ENCODE measurements at regions not wholly inside any gene's neighbourhood (a gene's known extent, or its start where the extent isn't known, plus 50 kb on each side); places are given as distances from the start of the nearest gene placed in this dataset.
"Not testable (repeated sequence)": the region's sequence is repeated elsewhere in the genome, so short reads cannot be mapped to it uniquely, and the experiment has no call there.

DNA sequence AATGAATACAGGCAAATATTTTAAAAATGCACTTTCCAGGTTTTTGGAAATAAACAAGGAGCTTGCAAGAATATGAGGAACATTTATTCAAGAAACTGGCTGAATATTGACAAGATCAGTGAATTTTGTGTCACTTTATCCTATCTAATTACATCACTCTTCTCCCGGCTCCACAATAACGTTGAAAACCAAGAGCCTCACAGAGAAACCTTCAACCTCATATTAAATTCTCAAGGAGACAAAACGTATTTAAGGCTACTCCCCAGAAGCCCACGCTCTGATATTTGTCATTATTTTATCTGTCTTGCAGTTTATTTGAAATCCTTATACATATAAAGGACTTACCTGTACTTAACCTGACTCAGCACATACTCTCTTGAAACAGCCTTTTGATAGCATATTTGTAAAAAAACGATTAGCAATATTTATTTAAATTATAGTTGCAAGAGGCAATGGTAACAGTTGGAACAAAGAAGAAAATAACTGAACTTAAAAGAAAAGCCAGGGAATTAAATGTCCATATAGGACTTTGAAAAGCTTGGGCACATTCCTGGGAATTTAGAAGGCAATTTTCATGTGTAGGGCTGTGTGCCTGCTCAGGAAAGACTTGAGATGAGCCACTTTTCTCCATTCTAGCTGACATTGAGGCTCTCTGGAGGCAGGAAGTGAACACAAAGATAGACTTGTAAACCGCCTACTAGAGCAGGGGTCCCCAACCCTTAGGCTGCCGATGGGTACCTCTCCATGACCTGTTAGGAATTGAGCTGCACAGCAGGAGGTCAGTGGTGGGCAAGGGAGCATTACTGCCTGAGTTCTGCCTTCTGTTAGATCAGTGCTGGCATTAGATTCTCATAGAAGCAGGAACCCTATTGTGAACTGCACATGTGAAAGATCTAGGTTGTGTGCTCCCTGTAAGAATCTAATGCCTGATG, 636.4 kb downstream of the SLC16A7 start:
- Histone ChIP-seq H3K4me3 (ENCODE audit: low read depth, low read length) (no peak overlapping the region), H3K27me3 (ENCODE audit: control insufficient read depth, insufficient read depth, low read length) (no peaks in the 10 kb centered on the region), H3K36me3 (ENCODE audit: control insufficient read depth, insufficient read depth, low read length) (no peaks in the 10 kb centered on the region)
- TF ChIP-seq, protein P1, sequence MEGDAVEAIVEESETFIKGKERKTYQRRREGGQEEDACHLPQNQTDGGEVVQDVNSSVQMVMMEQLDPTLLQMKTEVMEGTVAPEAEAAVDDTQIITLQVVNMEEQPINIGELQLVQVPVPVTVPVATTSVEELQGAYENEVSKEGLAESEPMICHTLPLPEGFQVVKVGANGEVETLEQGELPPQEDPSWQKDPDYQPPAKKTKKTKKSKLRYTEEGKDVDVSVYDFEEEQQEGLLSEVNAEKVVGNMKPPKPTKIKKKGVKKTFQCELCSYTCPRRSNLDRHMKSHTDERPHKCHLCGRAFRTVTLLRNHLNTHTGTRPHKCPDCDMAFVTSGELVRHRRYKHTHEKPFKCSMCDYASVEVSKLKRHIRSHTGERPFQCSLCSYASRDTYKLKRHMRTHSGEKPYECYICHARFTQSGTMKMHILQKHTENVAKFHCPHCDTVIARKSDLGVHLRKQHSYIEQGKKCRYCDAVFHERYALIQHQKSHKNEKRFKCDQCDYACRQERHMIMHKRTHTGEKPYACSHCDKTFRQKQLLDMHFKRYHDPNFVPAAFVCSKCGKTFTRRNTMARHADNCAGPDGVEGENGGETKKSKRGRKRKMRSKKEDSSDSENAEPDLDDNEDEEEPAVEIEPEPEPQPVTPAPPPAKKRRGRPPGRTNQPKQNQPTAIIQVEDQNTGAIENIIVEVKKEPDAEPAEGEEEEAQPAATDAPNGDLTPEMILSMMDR (IDR thresholded peaks at IDR 0.05; ENCODE audit: insufficient read depth, low read length, poor library complexity, severe bottlenecking) = no peak
- DNase-seq (ENCODE audit: low read depth) = no peak

- not testable (repeated sequence) for H3K27me3 ChIP-seq (ENCODE audit: control insufficient read depth, insufficient read depth, low read length); DNase-seq (ENCODE audit: low read depth); H3K36me3 ChIP-seq (ENCODE audit: control insufficient read depth, insufficient read depth, low read length); H3K4me3 ChIP-seq (ENCODE audit: low read depth, low read length)
Measured at GRCh38 chr12:60234611-60235195, 638.9 kb downstream of the SLC16A7 start.

- TF ChIP-seq, protein P1 (IDR thresholded peaks at IDR 0.05; ENCODE audit: insufficient read depth, low read length, poor library complexity, severe bottlenecking) = no peak
- DNase-seq (ENCODE audit: low read depth) = no peak
- Histone ChIP-seq H3K36me3 (ENCODE audit: control insufficient read depth, insufficient read depth, low read length) (no peaks in the 10 kb centered on the region), H3K4me3 (ENCODE audit: low read depth, low read length) (no peak overlapping the region), H3K27me3 (ENCODE audit: control insufficient read depth, insufficient read depth, low read length) (no peaks in the 10 kb centered on the region)
Measured at GRCh38 chr12:60235261-60235660, 639.4 kb downstream of the SLC16A7 start.

GRCh38 chr12:60236416-60236815, 640.6 kb downstream of the SLC16A7 start:
- H3K36me3 ChIP-seq (ENCODE audit: control insufficient read depth, insufficient read depth, low read length); DNase-seq (ENCODE audit: low read depth); H3K4me3 ChIP-seq (ENCODE audit: low read depth, low read length); H3K27me3 ChIP-seq (ENCODE audit: control insufficient read depth, insufficient read depth, low read length): not testable (repeated sequence)

DNA sequence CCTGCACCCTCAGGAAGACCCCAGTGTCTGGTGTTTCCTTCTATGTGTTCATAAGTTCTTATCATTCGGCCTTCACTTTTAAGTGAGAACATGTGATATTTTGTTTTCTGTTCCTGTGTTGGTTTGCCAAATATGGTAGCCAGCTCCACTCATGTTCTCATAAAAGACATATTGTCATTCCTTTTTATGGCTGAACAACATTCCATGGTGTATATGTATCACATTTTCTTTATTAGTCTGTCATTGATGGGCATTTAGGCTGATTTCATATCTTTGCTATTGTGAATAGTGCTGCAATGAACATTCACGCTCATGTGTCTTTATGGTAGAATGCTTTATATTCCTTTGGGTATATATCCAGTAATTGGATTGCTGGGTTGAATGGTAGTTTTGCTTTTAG, 645.1 kb downstream of the SLC16A7 start:
- no peaks in the 10 kb centered on the region for H3K27me3 ChIP-seq (ENCODE audit: control insufficient read depth, insufficient read depth, low read length)
- no peaks in the 10 kb centered on the region for H3K36me3 ChIP-seq (ENCODE audit: control insufficient read depth, insufficient read depth, low read length)
- TF ChIP-seq, protein P1 (IDR thresholded peaks at IDR 0.05; ENCODE audit: insufficient read depth, low read length, poor library complexity, severe bottlenecking) = no peak
- DNase-seq (ENCODE audit: low read depth) = no peak
- H3K4me3 ChIP-seq (ENCODE audit: low read depth, low read length) = no peak overlapping the region

DNA sequence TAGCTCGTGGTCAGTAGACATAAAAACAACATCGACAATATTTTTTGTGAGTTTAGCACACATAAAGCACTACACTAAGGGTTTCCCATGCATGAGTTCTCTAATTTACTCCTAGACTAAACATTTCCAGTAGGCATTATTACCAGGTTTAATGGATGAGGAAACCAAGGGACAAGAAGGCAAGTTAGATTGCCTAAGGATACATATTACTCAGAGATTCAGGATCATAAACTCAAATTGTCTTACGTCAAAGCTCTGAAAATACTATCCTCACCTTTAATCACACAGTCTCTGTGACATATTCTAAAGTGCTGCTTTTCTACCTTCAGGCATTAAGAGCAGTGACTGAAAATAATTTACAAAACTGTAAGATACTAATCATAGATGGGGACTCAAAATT, 655.3 kb downstream of the SLC16A7 start:
- TF ChIP-seq, protein P1 (IDR thresholded peaks at IDR 0.05; ENCODE audit: insufficient read depth, low read length, poor library complexity, severe bottlenecking) = no peak
- Histone ChIP-seq H3K36me3 (ENCODE audit: control insufficient read depth, insufficient read depth, low read length) (no peaks in the 10 kb centered on the region), H3K27me3 (ENCODE audit: control insufficient read depth, insufficient read depth, low read length) (no peaks in the 10 kb centered on the region), H3K4me3 (ENCODE audit: low read depth, low read length) (no peak overlapping the region)
- DNase-seq (ENCODE audit: low read depth) = no peak

Measured in kidney epithelial cell (primary cell).